GM12873 (cell line): ENCODE measurements at regions not wholly inside any gene's neighbourhood (a gene's known extent, or its start where the extent isn't known, plus 50 kb on each side); places are given as distances from the start of the nearest gene placed in this dataset.

Source experiments
- TF ChIP-seq, protein P1 (sequence below): IDR thresholded peaks from 2 replicates; pipeline ENCODE4 v1.5.1; 2012; ENCODE audit warnings: low read depth, mild to moderate bottlenecking, moderate library complexity, low read length, control low read depth; ENCODE audit not compliant: insufficient read depth; ENCODE audit errors: missing control alignments

- TF ChIP-seq, protein P1, sequence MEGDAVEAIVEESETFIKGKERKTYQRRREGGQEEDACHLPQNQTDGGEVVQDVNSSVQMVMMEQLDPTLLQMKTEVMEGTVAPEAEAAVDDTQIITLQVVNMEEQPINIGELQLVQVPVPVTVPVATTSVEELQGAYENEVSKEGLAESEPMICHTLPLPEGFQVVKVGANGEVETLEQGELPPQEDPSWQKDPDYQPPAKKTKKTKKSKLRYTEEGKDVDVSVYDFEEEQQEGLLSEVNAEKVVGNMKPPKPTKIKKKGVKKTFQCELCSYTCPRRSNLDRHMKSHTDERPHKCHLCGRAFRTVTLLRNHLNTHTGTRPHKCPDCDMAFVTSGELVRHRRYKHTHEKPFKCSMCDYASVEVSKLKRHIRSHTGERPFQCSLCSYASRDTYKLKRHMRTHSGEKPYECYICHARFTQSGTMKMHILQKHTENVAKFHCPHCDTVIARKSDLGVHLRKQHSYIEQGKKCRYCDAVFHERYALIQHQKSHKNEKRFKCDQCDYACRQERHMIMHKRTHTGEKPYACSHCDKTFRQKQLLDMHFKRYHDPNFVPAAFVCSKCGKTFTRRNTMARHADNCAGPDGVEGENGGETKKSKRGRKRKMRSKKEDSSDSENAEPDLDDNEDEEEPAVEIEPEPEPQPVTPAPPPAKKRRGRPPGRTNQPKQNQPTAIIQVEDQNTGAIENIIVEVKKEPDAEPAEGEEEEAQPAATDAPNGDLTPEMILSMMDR = no peak
These were observed 234.0 kb upstream of the ZC3H12C start for GRCh38 chr11:109859045-109859724.

DNA sequence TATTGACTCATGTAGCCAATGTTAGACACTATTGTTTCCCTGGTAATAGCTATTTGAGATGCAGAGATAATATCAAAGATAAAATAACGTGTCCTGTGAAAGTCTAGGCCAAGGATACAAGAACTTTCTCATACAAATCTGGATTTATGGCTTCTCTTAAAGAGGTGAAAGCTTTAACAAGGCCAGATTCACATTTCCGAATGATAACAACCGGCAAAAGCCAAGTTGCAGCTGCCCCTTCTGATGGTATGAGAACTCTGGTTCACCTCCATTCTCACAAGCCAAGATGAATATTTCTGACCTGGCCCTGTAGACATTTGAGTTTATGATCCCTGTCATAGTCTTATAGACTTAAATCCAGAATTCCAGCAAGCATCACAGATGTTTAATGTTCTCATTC is 230.4 kb upstream of the ZC3H12C start:
- TF ChIP-seq, protein P1 = no peak

DNA sequence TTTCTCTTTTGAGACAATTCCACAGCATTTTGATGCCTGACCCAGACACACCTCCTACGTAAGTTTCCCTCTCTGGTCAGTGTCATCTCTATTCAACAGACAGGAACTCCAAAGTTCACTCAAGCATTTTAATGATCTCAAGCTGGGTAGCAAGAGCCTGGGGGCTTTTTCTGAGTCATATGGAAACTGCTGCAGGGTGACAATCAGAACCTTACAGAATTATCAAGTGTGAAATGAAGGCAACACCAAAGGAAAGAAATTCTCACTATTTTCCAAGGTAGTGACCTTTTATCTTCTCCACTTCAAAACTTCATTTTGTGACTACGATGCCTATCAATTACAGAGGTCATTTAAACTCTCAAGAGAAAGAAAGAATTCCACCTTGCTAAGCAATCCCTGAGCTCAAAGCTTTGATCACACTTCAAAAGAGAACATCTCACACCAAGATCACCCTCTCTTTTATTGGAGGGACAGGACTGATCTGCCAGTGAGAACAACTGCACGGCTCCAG is 229.0 kb upstream of the ZC3H12C start:
- TF ChIP-seq, protein P1 = no peak

DNA sequence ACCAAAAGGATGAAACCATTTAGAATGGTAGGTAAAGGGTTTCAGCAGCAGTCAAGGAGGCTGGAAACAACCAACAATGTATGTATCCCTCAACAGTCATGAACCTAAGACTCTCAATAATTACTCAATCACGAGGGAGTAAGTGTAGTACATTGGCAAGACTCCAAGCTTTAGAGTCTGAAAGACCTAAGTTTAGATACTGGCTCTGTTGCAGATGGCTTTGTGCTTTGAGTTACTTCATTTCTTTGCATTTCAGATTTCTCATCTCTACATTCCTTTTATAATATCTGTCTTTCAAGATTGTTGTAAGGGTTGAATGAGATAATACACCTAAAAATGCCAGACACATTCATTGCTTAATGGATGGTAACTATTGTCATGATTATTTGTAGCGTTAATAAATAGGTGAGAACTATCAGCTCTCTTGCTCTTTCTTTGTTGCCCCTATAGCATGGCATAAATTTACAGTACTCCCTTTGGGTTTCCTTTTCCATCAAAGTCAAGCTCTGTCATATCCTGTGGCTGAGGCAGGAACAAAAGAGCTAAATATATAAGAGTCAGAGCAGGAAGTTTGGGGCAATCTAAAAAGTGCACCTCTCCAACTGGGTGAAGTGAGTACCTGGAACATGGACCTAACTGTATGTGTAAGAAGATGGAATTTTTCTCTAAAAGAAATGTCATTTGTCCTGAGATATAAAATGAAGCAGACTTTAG is 228.2 kb upstream of the ZC3H12C start:
- TF ChIP-seq, protein P1 = no peak

GRCh38 chr11:109865548-109866186 is 227.5 kb upstream of the ZC3H12C start:
- TF ChIP-seq, protein P1 = peak; percentile 30

DNA sequence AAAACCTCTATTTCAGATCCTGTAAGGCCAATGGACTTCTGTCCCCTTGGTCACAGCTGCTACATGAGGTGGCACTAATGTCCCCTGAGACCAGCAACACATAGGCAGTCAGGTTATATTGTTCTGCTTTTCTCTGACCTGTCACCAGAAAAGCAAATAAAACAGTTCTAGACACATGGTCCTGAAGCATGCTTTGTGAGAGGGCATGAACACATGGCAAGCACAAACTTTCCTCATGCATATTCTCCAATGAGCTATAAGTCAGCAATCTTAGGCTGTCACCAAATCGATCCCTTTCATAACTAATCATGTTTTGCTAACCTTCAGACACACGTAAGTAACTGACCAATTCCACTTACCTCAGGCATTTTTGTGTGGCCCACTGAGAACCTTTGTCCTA is 225.4 kb upstream of the ZC3H12C start:
- TF ChIP-seq, protein P1 = no peak

- TF ChIP-seq, protein P1 = no peak
These were observed 223.7 kb upstream of the ZC3H12C start for GRCh38 chr11:109869536-109869935.
